Hepatocyte (in vitro differentiated cells): ENCODE measurements at regions not wholly inside any gene's neighbourhood (a gene's known extent, or its start where the extent isn't known, plus 50 kb on each side); places are given as distances from the start of the nearest gene placed in this dataset.

Experiments
- DNase-seq: peaks from one replicate; pipeline ENCODE4 v3.0.0-alpha.2; 2016; ENCODE audit warnings: low spot score
- H2AFZ ChIP-seq: fragments of 200-600 bp; sonication (generic); 2 replicates; pipeline ENCODE4 v1.6.0; 2016; ENCODE audit warnings: antibody characterized with exemption, mild to moderate bottlenecking
- H3K27ac ChIP-seq: fragments of 200-600 bp; sonication (generic); 2 replicates; pipeline ENCODE4 v1.5.1; 2016; ENCODE audit warnings: mild to moderate bottlenecking
- H3K27me3 ChIP-seq: fragments of 200-600 bp; sonication (generic); 2 replicates; pipeline ENCODE4 v1.6.1; 2016
- H3K36me3 ChIP-seq: fragments of 200-600 bp; sonication (generic); replicated peaks from 2 replicates; pipeline ENCODE4 v1.5.1; 2016; ENCODE audit warnings: low read depth; ENCODE audit not compliant: insufficient read depth
- H3K4me1 ChIP-seq: fragments of 200-600 bp; sonication (generic); 2 replicates; pipeline ENCODE4 v1.5.1; 2016; ENCODE audit warnings: mild to moderate bottlenecking, moderate library complexity; ENCODE audit not compliant: insufficient read depth
- H3K4me2 ChIP-seq: fragments of 200-600 bp; sonication (generic); 2 replicates; pipeline ENCODE4 v1.6.0; 2016
- H3K4me3 ChIP-seq: fragments of 200-600 bp; sonication (generic); 2 replicates; pipeline ENCODE4 v1.5.1; 2016; ENCODE audit warnings: mild to moderate bottlenecking
- H3K79me2 ChIP-seq: fragments of 200-600 bp; sonication (generic); 2 replicates; pipeline ENCODE4 v1.6.0; 2017; ENCODE audit warnings: mild to moderate bottlenecking
- H3K9me2 ChIP-seq: fragments of 200-600 bp; sonication (generic); replicated peaks from 2 replicates; pipeline ENCODE4 v1.6.0; 2017; ENCODE audit warnings: mild to moderate bottlenecking; ENCODE audit not compliant: insufficient read depth
- H3K9me3 ChIP-seq: fragments of 200-600 bp; sonication (generic); 2 replicates; pipeline ENCODE4 v1.5.1; 2016; ENCODE audit warnings: low read depth, mild to moderate bottlenecking
- H4K20me1 ChIP-seq: fragments of 200-600 bp; sonication (generic); 2 replicates; pipeline ENCODE4 v1.6.0; 2016; ENCODE audit warnings: mild to moderate bottlenecking; ENCODE audit not compliant: insufficient read depth, poor library complexity, severe bottlenecking
- EZH2 ChIP-seq: fragments of 200-600 bp; sonication (generic); IDR thresholded peaks from 2 replicates; pipeline ENCODE4 v1.6.1; 2016; ENCODE audit warnings: antibody characterized with exemption, mild to moderate bottlenecking, borderline replicate concordance
- EZH2phosphoT487 ChIP-seq: fragments of 200-600 bp; sonication (generic); IDR thresholded peaks from one replicate; pipeline ENCODE4 v1.6.1; 2018; ENCODE audit warnings: antibody characterized with exemption, mild to moderate bottlenecking, low read depth, moderate library complexity; ENCODE audit not compliant: unreplicated experiment, severe bottlenecking
- WGBS: methylation state at CpG from one replicate; pipeline ENCODE4 v1.1.6; 2016; ENCODE audit warnings: low lambda C conversion rate; ENCODE audit errors: missing lambda C conversion rate; 5-methylcytosine and 5-hydroxymethylcytosine counted together
- TF ChIP-seq, protein P1 (sequence below): fragments of 200-600 bp; sonication (generic); IDR thresholded peaks from 2 replicates; pipeline ENCODE4 v1.5.1; 2016; ENCODE audit warnings: antibody characterized with exemption, mild to moderate bottlenecking; ENCODE audit not compliant: poor library complexity

DNA sequence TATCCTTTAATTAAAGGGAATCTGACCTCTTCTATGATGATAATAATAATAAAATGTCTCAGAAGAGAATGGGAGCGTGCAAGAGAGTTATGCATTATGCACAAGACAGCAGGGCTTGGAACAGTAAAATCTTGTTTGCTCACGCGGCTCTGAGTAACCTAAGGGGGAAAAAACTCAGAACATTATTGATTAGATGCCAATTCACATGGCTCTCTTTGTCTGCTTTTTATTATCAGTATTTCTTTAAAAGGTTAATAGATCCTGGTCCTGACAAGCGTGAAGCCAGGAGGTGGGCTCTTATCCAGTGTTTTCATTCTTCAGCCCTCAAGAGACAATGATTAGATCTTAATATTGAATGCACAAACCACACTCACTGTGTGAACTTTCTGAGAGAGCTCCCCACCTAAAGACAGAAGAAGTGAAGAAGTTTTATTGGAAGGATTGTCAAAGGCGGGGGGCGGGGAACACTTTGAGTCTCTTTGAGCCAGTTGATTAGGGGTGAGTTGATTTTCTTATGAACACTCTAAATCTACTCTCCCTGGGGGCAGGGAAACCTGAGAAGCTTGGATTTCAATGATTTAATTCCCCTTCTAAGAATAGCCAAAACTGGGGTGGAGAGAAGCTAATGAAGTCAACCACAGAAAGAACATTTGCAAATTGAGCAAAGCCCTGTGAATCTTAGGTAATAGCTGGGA is 127.5 kb upstream of the CTAGE1 start:
- Histone ChIP-seq H3K36me3 (no peaks in the 10 kb centered on the region), H2AFZ (no peak overlapping the region), H3K27ac (no peak overlapping the region), H3K4me3 (no peak overlapping the region), H4K20me1 (no peaks in the 10 kb centered on the region), H3K4me1 (peaks cover 19% of the 10 kb centered on the region), H3K4me2 (no peak overlapping the region), H3K9me3 (no peaks in the 10 kb centered on the region), H3K79me2 (no peaks in the 10 kb centered on the region), H3K9me2 (no peaks in the 10 kb centered on the region), H3K27me3 (no peaks in the 10 kb centered on the region)
- WGBS = 84% methylated on average over 6 of the region's 6 CpGs
- no peak for DNase-seq
- TF ChIP-seq EZH2 = no peak
- TF ChIP-seq, protein P1, sequence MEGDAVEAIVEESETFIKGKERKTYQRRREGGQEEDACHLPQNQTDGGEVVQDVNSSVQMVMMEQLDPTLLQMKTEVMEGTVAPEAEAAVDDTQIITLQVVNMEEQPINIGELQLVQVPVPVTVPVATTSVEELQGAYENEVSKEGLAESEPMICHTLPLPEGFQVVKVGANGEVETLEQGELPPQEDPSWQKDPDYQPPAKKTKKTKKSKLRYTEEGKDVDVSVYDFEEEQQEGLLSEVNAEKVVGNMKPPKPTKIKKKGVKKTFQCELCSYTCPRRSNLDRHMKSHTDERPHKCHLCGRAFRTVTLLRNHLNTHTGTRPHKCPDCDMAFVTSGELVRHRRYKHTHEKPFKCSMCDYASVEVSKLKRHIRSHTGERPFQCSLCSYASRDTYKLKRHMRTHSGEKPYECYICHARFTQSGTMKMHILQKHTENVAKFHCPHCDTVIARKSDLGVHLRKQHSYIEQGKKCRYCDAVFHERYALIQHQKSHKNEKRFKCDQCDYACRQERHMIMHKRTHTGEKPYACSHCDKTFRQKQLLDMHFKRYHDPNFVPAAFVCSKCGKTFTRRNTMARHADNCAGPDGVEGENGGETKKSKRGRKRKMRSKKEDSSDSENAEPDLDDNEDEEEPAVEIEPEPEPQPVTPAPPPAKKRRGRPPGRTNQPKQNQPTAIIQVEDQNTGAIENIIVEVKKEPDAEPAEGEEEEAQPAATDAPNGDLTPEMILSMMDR = no peak
- no peak for TF ChIP-seq EZH2phosphoT487

DNA sequence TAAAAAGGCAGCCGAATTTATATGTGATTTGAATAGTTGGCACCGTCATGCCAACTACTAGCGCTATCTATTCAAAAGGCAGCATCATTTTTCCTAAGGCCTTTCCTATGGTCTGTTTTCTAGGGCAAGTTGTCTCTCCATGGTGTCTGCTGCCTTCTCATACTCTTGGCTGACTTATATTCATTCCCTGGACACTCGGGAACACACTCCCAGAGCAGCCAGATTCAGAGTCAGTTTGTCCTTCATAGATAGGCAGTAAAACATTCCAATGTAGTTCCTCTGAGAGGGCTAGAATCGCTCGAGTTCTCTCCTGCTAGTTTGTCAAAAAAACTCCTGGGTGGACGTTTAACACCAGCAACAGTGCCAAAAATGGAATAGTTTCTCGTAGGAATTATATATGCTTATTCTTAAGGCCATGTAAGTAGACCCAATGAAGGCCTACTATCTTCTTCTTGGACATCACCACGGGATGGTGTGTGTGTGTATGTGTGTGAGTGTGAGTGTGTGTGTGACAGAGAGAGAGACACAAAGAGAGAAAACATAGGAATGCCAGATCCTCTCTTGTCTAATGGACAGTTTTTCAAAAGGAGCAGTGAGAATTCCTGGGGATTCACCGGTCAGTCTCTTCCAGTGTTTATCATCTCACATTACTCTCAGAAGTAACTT is 129.3 kb upstream of the CTAGE1 start:
- Histone ChIP-seq H3K36me3 (no peaks in the 10 kb centered on the region), H3K9me2 (no peaks in the 10 kb centered on the region), H4K20me1 (no peaks in the 10 kb centered on the region), H3K4me3 (no peak overlapping the region), H3K27me3 (no peaks in the 10 kb centered on the region), H3K9me3 (no peaks in the 10 kb centered on the region), H2AFZ (no peak overlapping the region), H3K4me2 (peak overlapping the region; percentile 59), H3K79me2 (no peaks in the 10 kb centered on the region), H3K27ac (peak overlapping the region; percentile 77), H3K4me1 (peaks cover 19% of the 10 kb centered on the region)
- TF ChIP-seq, protein P1 = no peak
- TF ChIP-seq EZH2 (no peak), EZH2phosphoT487 (no peak)
- DNase-seq = no peak
- 55% methylated on average over 10 of the region's 10 CpGs for WGBS

DNA sequence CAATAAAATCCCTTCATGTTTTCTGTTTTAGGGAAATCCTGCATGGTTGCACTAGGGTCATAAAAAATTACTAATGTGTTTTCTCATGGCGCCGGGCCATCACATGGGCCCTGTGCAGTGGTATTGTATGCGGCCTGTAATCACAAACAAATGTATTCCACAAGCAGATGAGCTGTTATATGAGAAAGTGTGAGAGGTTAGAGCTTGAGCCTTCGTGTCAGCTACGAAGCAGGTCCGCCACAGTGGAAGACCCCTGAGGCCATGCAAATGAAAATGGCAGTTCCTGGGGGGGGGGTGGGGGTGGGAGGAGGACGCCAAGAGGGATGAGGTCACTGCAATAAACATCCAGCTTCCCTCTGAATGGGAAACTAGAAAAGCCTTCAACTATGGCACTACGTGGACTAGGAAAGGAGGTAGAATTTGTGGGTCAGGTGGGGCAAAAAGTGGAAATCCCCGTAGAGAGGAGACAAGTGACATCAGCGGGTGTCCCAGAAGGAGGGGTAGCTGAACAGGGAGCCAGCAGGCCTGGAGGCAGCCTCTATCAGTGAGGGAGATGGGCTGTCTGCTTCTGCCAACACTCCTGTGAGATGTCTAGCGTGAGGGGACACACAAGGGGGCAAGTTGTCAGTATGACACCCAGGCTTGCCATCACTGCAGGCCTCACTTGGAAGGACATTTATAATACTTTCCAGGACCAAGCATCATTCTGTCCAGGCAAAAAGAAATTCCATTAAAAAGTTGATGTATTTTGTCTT is 130.3 kb upstream of the CTAGE1 start:
- H3K4me2 ChIP-seq = peak overlapping the region; percentile 59
- no peak overlapping the region for H2AFZ ChIP-seq
- TF ChIP-seq, protein P1 = no peak
- TF ChIP-seq EZH2 = no peak
- no peak for TF ChIP-seq EZH2phosphoT487
- H4K20me1 ChIP-seq = no peaks in the 10 kb centered on the region
- no peaks in the 10 kb centered on the region for H3K79me2 ChIP-seq
- no peaks in the 10 kb centered on the region for H3K9me2 ChIP-seq
- peaks cover 19% of the 10 kb centered on the region for H3K4me1 ChIP-seq
- no peaks in the 10 kb centered on the region for H3K9me3 ChIP-seq
- H3K27ac ChIP-seq = peak overlapping the region; percentile 81
- 46% methylated on average over 11 of the region's 11 CpGs for WGBS
- peak; percentile 47 for DNase-seq
- H3K4me3 ChIP-seq = no peak overlapping the region
- H3K27me3 ChIP-seq = no peaks in the 10 kb centered on the region
- no peaks in the 10 kb centered on the region for H3K36me3 ChIP-seq
